HG03097 (cell line): ENCODE measurements at regions not wholly inside any gene's neighbourhood (a gene's known extent, or its start where the extent isn't known, plus 50 kb on each side); places are given as distances from the start of the nearest gene placed in this dataset.

Experiments
- ATAC-seq: cut with Tn5 transposase; IDR thresholded peaks from one replicate; pipeline ENCODE4 v1.9.1; 2021; ENCODE audit not compliant: unreplicated experiment, low FRiP score

DNA sequence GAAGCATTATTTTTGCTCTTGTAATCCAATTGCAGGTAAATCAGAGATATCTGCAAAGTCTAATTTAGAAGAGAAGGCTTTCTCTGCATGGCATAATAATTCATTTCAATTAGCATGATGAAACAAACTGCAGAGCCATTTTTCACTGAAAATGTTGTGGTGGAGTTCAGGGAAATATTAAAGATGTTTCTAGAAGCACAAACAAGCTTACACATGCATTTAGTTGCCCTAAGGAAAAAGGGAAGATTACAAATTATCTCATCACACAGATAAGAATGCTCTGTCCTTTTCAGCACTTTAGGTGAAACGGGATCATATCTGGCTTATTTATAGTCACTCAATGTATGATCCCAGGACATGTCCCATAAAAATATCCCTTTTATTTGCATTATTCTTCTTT, 252.1 kb upstream of the TANK start:
- ATAC-seq: no peak

DNA sequence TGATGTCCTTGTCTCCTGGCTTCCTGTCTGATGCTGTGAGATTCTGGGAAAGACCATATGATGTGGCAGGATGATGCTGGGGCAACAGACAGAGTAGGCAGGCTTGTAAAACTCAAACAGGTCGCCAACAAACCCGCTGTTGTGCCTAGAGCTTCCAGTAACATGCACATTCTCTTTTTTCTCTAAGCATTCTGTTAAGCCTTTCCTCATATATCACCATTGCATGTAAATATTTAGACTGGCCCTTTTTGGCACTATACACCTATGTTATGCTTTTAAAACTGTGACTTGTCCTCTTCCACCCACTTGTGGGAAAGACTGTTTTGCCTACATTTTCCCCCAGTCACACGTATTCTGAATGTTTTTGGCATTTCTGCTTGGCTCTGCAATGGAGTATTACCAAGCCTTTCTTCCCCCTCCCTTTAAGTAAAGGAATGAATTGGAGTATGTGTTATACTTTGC, 250.4 kb upstream of the TANK start:
- no peak for ATAC-seq

DNA sequence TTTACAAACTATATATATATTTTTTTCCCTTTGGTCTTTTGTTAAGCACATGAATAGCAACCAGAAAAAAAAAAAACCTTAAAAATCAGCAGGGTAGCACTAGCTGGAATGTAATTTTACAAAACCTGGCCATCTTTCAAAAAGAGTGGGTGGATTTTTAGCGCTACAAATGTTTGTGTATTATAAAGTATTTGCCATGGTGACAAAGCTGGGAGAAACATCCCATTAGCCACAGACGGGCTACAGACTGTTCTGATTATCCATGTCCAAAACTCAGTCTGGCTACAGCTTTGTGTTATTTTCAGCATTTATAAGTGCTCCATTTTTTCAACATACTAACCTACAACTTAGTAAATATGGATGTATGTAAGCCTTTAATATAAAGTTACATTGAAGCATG, 249.5 kb upstream of the TANK start:
- ATAC-seq: no peak

DNA sequence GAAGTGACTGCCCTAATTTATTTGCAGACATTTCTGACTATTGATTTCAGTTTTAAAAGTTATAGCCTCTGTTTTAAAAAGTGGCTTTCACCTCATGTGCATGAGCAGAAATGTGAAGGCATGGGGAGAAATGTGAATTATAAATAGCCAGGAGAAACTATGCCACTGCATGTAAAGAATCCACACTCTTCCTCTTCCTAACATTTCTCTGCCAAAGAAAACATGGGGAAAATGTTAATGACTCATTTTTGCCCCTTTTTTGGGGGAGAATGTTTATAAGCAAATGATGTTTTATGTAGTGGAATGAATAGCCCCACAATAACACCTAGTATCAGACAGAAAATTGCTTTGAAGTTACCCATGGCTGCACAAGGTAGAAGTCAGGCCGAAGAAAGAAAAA, 249.0 kb upstream of the TANK start:
- no peak for ATAC-seq

DNA sequence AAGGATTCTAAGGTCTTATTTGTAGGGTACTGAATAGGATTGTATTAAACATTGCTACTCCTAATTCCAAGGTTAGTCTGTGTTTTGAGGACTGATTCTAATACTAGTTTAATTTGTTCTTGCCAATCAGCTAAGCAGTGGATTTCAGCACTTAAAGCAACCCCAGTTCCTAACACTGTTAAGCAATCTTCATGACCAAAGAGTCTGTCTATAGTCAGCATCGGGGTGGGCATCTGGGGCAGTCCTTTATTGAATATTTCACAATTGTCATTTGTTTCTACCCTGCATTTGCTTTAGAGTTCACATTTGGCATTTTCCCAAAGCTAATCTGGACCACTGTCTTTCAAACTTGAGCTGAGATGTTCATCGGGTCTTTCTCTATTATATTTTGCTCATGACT, 248.0 kb upstream of the TANK start:
- no peak for ATAC-seq

DNA sequence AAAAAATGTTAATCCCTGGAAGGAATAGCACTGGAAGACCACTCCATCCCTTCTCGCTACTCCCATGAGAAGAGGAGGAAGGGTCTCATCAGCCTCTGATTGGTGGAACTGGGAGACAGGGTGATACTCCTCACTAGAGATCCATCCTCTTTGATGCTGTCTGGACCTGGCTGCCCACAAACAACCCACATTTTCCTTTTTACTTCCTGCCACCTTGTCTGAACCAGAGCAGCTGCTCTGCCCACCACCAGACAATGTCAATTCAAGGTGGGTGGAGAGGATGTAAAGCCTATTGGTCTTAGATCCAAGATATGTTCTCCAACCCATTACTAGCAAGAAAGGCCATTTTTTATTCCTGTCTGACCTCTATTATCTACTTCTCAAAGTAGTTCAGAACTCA, 246.9 kb upstream of the TANK start:
- ATAC-seq: no peak

DNA sequence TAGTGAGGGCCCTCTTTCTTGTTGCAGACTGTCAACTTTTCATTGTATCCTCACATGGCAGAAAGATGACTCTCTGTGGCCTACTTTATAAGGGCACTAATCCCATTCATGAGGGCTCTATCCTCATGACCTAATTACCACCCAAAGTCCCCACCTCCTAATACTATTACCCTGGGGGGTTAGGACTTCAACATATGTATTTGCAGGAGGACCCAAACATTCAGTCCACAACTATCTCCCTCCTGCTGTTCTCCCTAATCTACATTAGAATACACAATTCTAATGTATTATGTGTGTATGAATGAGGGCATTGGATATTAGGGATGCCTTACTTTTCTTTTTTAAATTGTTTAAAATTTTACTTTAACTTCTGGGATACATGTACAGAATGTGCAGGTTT, 246.0 kb upstream of the TANK start:
- ATAC-seq: no peak

DNA sequence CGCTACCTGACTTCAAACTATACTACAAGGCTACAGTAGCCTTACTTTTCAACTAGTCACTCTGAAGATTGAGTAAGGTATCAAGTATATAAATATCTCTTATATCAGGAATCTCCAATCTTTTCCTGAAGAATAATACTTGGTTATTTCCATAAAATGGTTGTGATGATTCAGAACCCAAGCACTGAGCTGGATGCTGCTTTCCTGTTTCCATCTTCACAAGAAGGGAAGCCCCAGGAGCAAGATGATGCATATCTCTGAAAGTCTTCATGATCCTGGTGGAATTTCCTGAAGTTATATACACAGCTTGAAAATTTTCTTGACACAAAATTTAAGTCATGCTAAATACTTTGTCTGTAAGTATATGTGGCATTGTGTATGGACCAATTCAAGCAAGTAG, 243.9 kb upstream of the TANK start:
- ATAC-seq: no peak

DNA sequence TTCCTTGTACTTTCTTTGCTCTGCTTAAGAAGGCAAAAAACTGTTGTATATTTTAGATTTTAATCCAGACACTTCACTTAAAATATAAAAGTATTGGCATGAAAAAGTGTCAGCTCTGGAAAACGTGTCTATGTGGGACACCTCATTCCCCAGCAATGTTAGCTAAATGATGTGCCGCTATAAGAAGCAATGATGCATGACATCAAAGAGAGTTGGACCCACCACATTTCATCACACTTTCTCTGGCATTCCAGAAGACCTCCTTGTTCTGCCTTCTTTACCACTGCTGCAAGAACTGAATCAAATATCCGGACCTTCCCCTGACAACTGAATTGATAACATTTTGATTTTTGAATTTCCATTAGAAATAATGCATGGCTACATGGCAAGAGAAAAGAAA, 242.4 kb upstream of the TANK start:
- ATAC-seq: no peak

DNA sequence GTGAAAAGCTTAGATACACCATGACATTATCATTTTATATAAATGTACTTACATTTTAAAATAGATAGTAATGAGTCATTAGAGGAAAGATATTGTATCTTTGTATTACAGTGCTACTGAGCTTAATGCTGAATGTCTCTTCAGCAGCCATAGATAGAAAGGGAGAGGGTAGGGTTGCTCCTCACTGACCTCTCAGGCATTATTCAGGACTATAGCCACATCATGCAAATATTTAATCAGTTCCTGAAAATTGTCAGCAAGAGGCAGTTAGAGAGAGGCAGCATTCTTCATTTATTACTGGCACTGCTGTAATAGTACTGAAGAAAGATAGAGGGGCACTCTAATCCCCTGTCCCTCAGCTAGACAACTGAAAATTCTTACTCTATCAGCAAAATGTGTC, 242.0 kb upstream of the TANK start:
- no peak for ATAC-seq

DNA sequence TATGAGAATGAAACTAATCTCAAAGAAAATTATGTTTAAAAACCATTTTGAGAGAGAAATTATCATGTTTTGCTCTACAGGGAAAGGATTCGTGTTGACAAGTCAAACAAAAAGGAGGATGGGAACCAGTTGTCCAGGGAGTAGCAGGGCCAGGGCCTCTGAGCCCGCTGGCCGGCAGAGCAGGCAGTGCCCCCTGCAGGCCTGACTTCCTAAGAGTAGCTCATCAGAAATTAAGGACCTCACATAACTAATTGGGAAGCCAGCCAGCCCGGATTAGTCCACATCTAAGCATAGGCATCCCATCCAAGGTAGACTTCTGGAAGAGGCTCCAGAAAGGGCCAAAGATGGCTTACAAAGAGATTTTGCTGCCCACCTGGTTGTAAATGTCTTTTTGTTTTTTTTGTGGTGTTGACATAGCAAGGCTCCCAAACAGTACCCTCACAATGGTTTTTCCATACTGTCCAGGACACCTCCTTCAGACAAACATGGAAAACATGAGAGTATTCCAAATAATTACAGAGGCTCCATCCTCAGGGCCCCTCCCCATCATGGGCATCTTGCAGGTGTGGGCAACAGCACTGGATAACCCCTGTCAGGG, 241.2 kb upstream of the TANK start:
- ATAC-seq: no peak

DNA sequence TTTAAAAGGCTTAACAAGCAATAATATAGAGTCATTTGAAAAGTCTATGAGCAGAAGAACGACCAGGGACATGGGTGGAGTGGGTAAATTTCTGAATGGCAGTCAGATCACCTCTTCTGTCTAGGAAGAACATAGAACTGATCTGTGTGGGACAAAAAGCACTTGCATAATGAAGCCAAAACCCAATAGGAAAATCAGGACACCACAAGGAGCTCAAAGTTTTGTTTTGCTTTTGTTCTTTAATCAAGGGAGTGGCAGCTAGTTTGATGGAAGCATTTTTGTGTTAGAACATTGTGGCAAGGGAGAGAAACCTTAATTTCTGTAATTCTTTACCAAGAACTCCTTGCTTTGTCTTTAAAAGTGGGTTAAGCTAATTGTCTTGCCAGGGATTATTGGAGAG, 240.2 kb upstream of the TANK start:
- no peak for ATAC-seq

DNA sequence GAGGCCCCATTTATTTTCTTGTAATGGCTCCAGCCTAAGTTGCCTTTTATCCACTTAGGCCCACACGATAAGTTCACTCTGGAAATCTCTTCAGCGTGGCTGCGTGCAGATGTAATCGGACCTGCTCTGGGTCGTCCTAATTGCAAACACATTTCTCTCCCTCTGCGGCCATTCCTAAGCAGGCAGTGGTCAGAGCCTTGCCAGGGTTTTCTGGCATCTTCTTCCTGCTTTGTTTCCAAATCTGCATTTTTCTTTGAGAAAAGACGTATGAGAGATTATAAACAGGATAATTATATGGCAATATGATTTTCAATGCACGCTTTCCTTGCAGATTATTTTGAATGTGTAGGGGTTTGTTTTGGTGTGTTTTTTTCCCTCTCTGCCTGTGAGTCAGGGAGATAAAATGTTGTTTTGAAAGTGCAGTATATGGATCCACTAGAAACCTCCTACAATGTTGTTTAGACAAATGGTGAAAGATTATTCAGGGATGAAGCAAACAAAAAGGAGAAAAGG, 239.4 kb upstream of the TANK start:
- ATAC-seq: no peak

DNA sequence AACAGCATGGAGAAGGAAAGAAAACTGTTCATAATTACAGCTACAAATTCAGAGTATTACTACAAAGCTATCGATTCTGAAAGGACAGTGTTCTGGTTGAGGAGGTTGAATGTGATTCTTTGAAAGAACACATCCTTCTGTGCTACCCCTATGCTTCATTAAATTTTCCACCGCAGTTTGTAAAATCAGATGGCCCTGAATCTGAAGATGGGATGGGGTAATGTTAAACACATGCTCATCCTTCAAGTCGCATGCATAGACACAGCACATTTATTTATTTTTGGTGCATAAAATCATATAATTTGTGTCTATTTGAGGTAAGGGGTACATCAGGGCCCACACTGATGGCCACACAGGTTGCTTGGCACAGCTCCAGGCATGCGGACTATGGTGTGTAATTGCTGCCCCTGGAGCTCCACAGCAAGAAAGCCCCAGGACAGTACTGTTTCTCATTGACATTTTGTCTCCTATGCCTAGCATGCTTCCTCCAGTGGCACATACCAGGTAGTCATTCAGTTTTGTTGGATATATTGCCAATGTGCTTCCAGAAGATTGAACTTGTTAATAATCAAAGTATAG, 238.8 kb upstream of the TANK start:
- ATAC-seq: no peak

DNA sequence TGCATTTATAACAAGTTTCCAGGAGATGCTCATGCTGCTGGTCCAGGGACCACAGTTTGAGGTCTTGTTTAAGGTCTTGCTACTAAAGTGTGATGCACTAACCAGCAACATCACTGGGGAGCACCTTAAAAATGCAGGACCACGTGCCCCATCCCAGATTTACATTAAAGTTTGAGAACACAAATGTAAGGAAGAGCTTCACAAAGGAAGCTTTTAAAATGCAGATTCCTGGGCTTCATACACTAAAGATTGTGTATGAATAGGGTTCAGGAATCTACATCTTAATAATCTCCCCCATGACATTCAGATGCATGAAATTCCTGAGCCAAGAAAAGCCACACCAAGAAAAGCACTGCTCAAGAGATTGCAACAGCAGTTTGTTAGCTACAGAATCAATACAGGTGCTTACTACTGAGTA, 235.3 kb upstream of the TANK start:
- no peak for ATAC-seq

DNA sequence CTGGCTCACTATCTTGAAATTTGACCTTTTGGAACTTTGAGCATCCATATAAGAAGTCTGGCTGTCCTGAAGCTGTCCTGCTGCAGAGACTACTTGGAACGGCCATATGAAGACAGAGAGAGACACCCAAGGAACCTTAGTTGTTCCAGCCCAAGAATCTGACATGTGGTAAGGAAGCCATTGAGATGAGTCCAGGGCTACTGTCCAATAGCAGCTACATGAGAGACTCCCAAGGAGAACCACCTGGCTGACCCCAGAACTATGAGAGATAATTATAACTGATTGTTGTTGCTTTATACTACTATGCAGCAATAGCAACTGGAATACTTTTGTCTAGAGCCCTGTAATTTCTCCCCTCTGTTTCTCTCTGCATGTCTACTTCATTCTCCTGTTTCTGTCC, 234.3 kb upstream of the TANK start:
- ATAC-seq: no peak

DNA sequence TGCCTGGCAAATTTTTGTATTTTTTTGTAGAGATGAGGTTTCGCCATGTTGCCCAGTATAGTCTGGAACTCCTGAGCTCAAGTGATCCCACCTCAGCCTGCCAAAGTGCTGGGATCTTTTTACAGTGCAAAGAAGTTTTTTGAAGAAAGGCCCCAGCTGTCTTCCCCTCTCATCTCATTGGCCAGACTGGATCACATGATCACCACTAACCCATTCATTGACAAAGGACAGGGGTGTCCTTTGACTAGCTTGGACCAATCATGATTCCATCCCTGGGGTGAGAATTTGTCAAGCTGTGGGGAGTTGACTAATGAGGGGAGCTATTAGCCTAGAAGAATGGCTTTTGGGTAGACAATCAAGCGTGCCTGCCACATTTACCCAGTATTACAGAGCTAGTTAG, 232.9 kb upstream of the TANK start:
- no peak for ATAC-seq

DNA sequence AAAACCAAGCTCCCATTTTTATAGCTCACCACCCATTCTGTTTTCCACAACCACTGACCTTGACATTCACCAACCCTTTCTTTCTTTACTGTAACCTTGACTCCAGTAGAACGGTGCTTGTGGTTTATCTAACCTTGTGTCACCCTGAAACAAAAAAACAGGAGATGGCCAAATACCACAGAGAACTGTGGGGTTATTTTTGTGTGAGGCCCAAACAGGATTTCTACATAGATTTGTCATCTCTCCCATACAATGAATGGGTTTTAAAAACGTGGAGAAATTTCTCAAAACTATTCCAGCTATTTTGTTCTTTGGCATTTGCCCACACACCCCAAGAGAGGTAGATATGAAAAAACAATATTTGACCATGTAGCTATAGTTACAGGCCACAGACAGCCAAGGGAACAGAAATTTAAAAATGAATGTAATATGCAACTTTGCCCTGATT, 231.3 kb upstream of the TANK start:
- ATAC-seq: no peak

DNA sequence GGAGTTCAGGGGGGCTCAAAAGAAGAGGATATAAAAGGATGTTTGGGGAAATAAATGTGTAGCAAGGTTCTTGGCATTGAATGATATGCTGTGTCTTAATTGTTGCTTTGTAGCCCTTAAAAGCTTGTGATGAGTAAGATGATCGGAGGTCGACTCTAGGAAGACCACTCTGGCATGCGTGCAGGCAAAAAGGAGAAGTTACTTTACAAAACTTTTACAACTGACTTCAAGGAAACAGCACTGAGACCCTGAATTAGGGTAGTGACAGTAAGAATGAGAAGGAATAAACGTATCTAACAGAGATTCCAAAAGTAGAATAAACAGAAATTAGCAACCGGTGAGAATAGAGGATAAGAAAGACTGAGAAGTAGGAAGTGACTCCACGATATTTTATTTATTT, 228.7 kb upstream of the TANK start:
- no peak for ATAC-seq

DNA sequence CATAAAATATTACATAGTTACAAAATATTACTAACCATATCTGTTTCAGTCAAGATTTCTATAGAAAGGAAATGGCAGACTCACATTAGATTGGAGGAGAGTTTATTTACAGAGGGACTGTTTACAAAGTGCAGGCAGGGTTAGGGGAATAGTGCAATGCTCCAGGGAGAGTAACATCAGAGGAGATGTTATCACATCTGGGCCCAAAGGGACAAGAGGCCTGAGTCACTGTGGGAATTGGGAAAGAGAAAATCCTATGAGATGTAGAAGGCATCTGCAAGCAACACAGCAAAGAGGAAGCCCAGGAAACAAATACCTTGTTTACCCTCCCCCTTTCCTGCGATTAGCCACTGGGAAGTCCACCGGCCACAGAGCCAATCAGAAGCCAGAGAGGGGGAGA, 227.3 kb upstream of the TANK start:
- no peak for ATAC-seq

DNA sequence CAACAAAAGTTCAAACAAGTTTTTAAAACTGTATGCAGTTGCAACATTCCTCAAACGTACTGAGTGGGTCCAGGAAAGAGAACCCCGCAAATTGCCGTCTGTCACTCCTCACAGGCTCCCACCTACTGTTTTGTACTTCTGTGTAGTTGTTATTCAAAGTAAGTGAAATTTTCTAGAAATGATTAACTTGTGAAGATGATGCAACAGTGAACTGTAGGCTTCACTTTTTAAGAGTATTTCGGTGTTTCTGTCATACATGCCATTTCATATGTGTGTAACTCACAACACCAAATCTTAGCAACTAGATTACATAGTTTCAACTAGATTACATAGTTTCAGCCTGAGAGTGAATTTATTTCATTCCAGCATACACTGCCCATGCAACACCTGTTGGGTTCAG, 226.0 kb upstream of the TANK start:
- no peak for ATAC-seq

DNA sequence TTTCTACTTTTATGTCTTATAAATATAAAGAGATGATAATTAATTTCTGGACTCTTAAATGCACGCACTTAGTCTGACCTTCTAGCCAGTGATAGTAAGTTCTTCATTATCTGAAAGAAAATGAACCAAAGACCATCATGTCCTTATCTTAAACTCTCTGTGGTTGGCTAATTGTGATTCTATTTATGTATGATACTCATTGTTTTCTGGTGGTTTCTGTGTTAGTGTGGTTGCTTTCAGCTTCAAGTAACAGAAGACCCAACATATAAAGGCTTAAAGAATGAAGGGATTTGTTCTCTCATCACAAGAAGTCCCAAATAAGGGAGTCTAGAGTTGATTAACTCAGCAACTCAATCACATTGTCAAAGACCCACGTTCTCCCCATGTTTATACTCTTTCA, 225.2 kb upstream of the TANK start:
- no peak for ATAC-seq
